Fibroblast of lung (primary cell): ENCODE measurements at regions not wholly inside any gene's neighbourhood (a gene's known extent, or its start where the extent isn't known, plus 50 kb on each side); places are given as distances from the start of the nearest gene placed in this dataset.

ENCODE experiments used
- CTCF ChIP-seq, 2 donors: IDR thresholded peaks in 1 of 2; conservative IDR thresholded peaks in 1 of 2; 1 replicate in 1 of 2; 2 replicates in 1 of 2; pipeline ENCODE4 v1.5.1; 2011 to 2012; ENCODE audit warnings: low read length in 2 of 2, control low read depth in 1 of 2, inconsistent platforms in 1 of 2, low read depth in 1 of 2, mild to moderate bottlenecking in 1 of 2
- EZH2 ChIP-seq: IDR thresholded peaks from 2 replicates; pipeline ENCODE4 v1.5.1; 2012; ENCODE audit warnings: low read length, control low read depth, mild to moderate bottlenecking; ENCODE audit errors: missing control alignments

DNA sequence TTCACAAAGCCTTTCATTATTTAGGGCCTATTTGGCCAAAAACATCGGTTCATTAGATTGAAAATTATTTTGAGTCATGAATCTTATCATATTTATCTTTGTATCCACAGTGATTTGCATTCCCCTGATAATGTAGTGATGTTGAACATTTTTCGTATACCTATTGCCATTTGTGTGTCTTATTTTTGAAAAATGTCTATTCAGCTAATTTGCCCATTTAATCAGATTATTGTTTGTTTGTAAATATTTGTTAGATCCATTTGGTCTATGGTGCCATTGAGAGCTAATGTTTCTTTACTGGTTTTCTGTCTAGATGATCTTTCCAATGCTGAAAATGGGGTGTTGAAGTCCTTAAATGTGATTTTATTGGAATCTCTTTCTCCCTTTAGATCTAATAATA is 439.2 kb upstream of the TYRP1 start:
- TF ChIP-seq CTCF (conservative IDR thresholded peaks at IDR 0.05 in 1 of 2, IDR thresholded peaks at IDR 0.05 in 1 of 2; ENCODE audit: low read depth in 1 of 2, low read length in 2 of 2), result no peak
- no peak for TF ChIP-seq EZH2
